Upper lobe of left lung (tissue), 4 donors: ENCODE measurements at regions not wholly inside any gene's neighbourhood (a gene's known extent, or its start where the extent isn't known, plus 50 kb on each side); places are given as distances from the start of the nearest gene placed in this dataset.

Source experiments
- CTCF ChIP-seq, 6 experiments: fragments of 450-650 bp in 4 of 6; fragments of 200-600 bp in 2 of 6; sonication (generic) in 2 of 6; IDR thresholded peaks; one replicate each; pipeline ENCODE4 v1.5.1; 2016 to 2019; ENCODE audit warnings: antibody characterized with exemption in 6 of 6
- POLR2A ChIP-seq, 4 donors: fragments of 450-650 bp; IDR thresholded peaks; one replicate each; pipeline ENCODE4 v1.5.1; 2016 to 2017; ENCODE audit warnings: antibody characterized with exemption in 4 of 4, mild to moderate bottlenecking in 2 of 4
- POLR2AphosphoS5 ChIP-seq, 2 donors: sonication (generic); formaldehyde crosslinking; IDR thresholded peaks; one replicate each; pipeline ENCODE4 v1.5.1; 2017; ENCODE audit warnings: antibody characterized with exemption in 2 of 2

- TF ChIP-seq CTCF (IDR thresholded peaks at IDR 0.05), result no peak
- no peak for TF ChIP-seq POLR2AphosphoS5 (IDR thresholded peaks at IDR 0.05)
- no peak for TF ChIP-seq POLR2A (IDR thresholded peaks at IDR 0.05)
Measured at GRCh38 chr5:20611620-20612019, 623.6 kb upstream of the CDH18 start.
